ENCODE measurements at regions not wholly inside any gene's neighbourhood (a gene's known extent, or its start where the extent isn't known, plus 50 kb on each side); places are given as distances from the start of the nearest gene placed in this dataset.

- no peak for DNase-seq
These were observed 299.5 kb upstream of the RASGRP1 start for GRCh38 chr15:38864122-38864521.

GRCh38 chr15:38864827-38865581, 300.4 kb upstream of the RASGRP1 start:
- DNase-seq: no peak

- no peak for DNase-seq
These were observed 302.9 kb upstream of the RASGRP1 start for GRCh38 chr15:38867556-38867955.

GRCh38 chr15:38868326-38869114, 303.9 kb upstream of the RASGRP1 start:
- no peak for DNase-seq

- DNase-seq: no peak
These were observed 307.0 kb upstream of the RASGRP1 start for GRCh38 chr15:38871638-38872037.

- no peak for DNase-seq
These were observed 308.1 kb upstream of the RASGRP1 start for GRCh38 chr15:38872732-38873131.

- DNase-seq: no peak
These were observed 308.5 kb upstream of the RASGRP1 start for GRCh38 chr15:38873158-38873557.

- no peak for DNase-seq
These were observed 309.9 kb upstream of the RASGRP1 start for GRCh38 chr15:38874464-38874863.

GRCh38 chr15:38876211-38876610, 311.6 kb upstream of the RASGRP1 start:
- no peak for DNase-seq

- no peak for DNase-seq
These were observed 312.0 kb upstream of the RASGRP1 start for GRCh38 chr15:38876621-38877020.

- no peak for DNase-seq
These were observed 312.9 kb upstream of the RASGRP1 start for GRCh38 chr15:38877471-38877870.

- no peak for DNase-seq
These were observed 313.4 kb upstream of the RASGRP1 start for GRCh38 chr15:38878026-38878425.

GRCh38 chr15:38878926-38879325, 314.3 kb upstream of the RASGRP1 start:
- DNase-seq: no peak

GRCh38 chr15:38879909-38880471, 315.4 kb upstream of the RASGRP1 start:
- no peak for DNase-seq

GRCh38 chr15:38882221-38882620, 317.6 kb upstream of the RASGRP1 start:
- no peak for DNase-seq

- no peak for DNase-seq
These were observed 319.4 kb upstream of the RASGRP1 start for GRCh38 chr15:38883987-38884386.

- DNase-seq: no peak
These were observed 320.4 kb upstream of the RASGRP1 start for GRCh38 chr15:38885001-38885400.

- DNase-seq: no peak
These were observed 320.9 kb upstream of the RASGRP1 start for GRCh38 chr15:38885471-38885952.

- DNase-seq: no peak
These were observed 321.9 kb upstream of the RASGRP1 start for GRCh38 chr15:38886315-38887163.

GRCh38 chr15:38888701-38889221, 324.1 kb upstream of the RASGRP1 start:
- no peak for DNase-seq

- DNase-seq: no peak
These were observed 325.6 kb upstream of the RASGRP1 start for GRCh38 chr15:38890194-38890593.

GRCh38 chr15:38893925-38894242, 329.3 kb upstream of the RASGRP1 start:
- no peak for DNase-seq
